Endometrium (tissue), 2 donors: ENCODE measurements at regions not wholly inside any gene's neighbourhood (a gene's known extent, or its start where the extent isn't known, plus 50 kb on each side); places are given as distances from the start of the nearest gene placed in this dataset.
"Not testable (repeated sequence)": the region's sequence is repeated elsewhere in the genome, so short reads cannot be mapped to it uniquely, and the experiment has no call there.

ENCODE experiments used
- FAIRE-seq: peaks from 2 replicates; lab custom pipeline; 2012; peaks lifted over from hg19 to GRCh38; lab: Jason Lieb, UNC
- donor health status: control.
- donor health status: control.

DNA sequence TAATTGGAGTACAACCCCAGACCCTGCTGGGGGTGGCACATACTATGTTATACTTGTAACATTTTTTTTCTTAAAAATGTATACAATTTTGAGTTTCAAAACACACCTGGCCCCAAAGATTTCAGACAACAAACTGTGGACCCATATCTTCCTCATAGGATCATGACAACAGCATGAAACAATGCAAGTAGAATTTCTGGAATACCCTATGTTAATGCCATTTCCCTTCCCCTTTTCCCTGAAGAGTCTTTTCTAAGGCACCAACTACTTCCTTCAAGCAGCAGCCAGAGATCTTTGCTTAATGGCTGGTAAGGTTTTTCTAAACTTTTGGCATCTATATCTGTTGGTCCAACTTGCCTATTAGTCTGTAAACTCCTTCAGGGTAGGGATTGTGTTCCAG lies 99.9 kb upstream of the SERBP1 start:
- no peak for FAIRE-seq

DNA sequence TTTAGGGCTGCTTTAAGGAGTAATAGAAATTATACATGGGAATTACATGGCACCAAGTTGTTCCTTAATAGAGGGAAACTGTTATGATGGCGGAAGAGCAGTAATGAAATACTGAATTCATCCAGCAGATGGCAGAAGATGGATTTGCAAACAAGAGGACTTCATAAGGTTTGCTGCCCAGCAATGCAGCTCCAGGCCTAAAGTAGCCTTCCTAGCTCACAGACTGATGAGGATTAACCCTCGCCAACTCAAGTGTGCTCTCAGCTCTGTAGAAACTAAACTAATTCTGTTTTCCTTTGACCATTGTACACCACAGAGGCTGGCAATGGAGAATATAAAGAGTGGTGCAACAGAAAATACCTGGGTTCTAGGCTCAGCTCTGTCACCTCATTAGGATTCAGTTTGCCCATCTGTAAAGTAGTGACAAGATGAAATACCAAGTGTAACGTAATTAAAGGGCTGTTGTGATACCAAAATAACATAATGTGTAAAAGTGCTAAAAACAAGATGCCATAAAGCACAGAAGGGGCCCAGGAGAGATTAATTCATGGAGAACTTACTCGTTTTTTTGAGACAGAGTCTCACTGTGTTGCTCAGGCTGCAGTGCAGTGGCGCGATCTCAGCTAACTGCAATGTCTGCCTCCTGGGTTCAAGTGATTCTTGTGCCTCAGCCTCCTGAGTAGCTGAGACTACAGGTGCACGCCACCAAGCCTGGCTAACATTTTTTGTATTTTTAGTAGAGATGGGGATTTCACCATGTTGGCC lies 102.4 kb upstream of the SERBP1 start:
- FAIRE-seq: peak; percentile 37

DNA sequence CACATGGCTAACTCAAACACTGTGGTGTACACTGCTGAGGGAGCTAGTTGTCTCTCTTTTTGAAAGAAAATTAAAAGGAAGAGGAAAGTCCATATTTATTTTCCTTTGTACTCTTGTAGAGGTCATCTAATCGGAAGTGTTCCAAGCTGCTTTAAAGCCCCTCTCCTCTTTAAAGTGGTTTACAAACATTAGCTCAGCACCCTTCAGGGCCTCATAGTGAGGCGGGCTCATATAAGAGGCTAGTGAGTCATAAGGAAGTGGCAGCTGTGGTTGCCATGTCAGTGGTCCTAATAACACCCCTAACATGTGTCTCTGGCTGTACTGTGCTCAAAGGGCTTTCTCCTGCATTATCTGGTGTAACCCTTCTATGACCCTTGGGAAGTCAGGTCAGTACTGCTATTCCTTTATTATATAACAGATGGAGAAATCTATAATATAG lies 104.4 kb upstream of the SERBP1 start:
- FAIRE-seq: no peak

DNA sequence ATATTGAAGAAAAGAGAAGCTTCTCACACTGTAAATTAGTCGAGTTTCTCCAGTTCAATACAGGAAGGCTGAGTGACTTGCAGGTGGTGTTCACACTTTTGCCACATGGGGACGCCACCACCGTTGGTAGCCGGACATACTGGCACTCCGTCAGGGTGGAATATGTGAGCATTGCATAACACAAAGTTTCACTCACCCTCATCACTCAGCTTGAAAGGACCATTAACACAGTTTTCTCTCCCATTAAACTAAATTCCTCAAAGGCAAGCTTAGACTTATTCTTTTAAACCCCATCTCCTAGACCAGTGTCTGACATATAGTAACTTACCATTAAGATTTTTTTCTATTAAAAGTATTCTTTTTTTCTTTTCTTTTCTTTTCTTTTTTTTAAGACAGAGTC lies 105.3 kb upstream of the SERBP1 start:
- no peak for FAIRE-seq

DNA sequence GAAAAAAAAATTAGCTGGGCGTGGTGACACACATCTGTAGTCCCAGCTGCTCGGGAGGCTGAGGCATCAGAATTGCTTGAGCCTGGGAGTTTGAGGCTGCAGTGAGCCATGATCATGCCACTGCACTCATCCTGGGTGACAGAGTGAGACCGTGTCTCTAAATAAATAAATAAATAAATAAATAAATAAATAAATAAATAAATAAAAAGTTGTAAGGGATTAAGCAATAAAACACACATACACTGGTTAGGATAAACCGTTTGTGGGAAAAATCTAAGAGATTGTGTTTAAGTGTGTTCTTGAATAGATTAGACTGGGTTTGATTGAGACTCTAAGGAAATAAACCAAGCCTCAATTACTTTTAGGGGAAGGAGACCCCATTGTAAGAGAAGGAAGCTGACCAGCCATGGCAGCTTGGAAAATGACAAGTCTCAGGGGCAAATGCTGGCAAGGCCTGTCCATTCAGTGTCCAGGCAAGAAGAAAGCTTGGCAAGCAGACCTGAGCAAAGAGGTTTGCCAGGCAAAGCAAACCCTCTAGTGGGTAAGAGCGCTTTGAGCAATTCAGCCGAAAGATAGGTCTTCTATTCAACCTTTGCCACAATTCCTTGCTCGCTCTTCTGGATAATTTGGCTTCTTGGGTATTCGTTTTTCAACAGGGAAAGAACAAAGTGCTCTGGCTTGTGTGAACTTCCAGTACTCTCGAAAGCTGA lies 106.9 kb upstream of the SERBP1 start:
- FAIRE-seq: no peak

DNA sequence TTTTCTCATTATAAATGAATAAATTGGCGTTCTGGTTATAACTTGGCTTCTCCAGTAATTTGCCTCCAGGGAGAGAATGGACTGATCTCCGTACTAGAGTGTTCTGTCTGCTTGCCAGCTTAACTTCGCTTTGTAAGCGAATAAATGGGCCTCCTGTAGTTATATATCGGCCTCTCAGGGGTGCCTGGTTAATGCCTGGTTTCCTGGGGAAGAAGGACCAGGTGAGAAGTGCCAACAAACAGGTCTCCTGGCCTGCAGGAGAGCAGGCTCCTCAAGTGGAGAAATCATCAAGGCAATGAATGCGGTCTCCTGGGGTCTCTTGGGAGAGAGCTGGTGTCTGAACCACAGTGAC lies 107.4 kb upstream of the SERBP1 start:
- FAIRE-seq: no peak

DNA sequence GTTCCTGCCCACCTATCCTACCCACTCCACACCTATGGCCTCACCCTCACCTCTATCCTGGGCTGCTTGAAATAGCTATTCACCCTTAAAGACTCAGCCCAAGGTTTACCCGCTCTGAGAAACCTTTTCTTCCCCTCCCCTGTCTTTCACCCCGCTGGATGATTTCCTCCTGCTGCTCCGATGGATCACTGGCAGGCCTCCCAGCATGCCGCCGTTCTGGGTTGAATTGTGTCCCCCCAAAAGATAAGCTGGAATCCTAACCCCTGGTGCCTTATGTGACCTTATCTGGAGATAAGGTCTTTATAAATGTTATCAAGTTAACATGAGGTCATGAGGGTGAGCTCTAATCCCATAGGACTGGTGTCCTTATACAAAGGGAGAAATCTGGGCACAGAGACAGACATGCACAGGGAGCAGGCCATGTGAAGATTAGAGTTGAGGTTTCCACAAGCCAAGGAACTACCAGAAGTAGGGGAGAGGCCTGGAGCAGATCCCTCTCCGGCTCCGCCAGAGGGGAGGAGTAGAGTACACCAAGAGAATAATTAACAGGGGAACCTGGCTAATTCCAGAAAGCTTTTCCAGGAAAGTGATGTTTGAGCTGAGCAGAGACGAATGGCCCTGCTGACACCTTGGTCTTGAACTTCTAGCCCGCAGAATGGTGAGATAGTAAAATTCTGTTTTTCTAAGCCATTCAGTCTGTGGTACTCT lies 110.0 kb upstream of the SERBP1 start:
- FAIRE-seq: no peak

DNA sequence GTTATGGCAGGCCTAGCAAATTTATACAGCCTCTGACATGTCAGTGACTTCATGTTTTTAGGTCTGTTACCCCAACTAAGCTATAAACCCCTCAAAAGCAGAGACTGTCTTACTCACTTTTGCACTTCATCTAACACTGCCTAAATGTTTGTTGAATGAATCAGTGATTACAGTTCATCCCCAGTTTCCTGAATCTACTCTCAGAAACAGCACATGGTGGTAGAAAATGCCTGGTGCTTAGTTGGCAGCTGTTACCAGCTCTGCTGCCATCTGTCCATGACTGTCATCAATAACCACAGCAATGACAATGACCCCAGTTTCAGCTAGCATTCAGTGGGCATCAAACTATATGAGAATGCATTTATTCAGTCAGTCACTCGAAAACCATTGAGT lies 110.5 kb upstream of the SERBP1 start:
- no peak for FAIRE-seq

DNA sequence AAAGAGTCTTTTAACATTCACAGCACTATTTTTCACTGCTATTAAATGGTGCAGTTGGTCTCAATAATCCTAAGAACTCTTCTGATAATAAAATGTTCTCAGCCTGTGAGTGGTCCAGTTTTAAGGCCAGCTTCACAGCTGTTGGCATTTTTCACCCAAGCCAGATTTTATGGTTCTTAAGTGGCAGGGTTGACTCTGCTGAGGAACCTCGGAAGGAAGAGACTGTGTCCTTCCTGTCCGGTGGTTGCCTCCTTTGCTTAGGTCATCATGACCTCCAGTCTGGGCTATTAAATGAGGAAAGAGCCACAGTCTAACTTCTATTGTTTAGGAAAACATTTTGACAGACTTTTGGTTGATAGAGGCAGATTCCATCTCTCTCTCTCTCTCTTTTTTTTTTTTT lies 112.5 kb upstream of the SERBP1 start:
- no peak for FAIRE-seq

DNA sequence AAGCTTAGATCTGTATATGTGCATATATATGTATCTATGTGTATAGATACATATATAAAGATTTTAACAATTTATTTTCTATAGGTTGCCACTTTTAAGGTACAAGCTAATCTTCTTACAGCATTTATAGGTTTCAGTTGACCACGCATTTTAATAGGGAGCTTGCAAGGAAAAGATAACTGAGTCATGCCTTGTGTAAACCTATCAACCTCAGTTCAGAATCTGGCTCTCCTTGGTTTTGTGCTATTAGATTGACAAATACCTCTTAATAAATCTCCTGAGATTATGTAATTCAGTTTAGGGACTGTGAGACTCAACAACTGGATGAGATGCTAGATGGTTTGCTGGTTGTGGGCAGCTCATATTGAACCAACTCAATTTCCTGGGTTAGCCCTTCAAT lies 114.7 kb upstream of the SERBP1 start:
- FAIRE-seq: no peak

DNA sequence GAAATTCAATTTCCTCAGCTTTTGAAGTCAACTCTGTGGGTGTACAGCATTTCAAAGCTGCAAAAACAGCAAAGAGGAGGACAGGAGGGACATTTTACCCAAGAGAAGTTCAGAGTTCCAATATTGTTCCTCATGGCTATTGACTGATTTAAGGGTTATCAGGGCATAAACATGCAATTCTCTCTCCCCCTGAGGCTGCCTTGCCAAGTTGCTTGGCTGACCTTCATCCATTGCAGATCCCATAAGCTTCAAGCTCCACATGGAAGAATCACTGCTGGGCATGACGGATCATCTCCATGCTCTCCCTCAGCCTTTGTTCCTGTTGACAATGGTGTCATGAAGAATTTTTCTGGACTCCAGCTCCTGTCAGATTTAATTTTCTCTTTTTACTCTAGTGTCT lies 115.2 kb upstream of the SERBP1 start:
- no peak for FAIRE-seq

DNA sequence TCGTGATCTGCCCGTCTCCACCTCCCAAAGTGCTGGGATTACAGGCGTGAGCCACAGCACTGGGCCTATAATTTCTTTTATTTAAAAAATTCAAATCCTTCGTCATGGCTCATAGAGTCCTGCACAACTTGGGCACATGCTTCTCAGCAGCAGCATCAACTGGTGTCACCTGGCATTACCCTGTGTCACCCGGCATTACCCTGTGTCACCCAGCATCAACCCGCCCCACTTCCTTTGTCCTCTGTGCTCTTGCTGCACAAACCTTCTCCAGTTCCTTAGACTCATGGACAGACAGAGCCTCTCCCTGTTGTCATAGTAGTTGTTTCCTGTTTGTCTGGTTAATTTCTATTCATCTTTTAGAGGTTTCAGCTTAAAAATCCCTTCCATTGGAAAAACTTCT lies 121.2 kb upstream of the SERBP1 start:
- FAIRE-seq: no peak

DNA sequence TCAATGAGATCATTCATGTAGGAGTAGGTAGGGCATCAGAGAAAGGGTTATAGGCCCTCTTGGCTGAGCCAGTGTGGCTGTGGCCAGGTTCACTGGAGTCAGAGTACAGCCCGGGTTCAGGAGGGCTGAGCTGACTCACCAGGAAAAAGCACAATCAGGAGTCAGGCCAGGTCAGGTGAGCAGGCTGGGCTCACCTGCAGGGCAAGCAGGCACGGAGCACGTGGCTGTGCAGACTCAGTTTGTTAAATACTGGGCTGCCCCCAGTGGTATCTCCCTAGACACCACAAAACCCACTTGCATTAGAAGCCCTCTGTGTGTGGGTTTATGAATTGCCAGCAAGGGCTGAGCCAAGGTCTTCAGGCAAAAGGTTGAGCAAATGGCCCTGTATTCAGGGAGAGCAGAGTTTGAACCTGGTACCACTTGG lies 122.1 kb upstream of the SERBP1 start:
- no peak for FAIRE-seq

DNA sequence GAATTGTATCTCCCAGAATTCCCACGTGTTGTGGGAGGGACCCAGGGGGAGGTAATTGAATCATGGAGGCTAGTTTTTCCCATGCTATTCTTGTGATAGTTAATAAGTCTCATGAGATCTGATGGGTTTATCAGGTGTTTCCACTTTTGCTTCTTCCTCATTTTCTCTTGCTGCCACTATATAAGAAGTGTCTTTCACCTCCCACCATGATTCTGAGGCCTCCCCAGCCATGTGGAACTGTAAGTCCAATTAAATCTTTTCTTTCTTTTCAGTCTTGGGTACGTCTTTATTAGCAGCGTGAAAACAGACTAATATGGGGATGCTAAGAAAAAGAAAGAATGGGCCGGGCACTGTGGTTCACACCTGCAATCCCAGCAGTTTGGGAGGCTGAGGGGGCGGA lies 124.0 kb upstream of the SERBP1 start:
- not testable (repeated sequence) for FAIRE-seq

DNA sequence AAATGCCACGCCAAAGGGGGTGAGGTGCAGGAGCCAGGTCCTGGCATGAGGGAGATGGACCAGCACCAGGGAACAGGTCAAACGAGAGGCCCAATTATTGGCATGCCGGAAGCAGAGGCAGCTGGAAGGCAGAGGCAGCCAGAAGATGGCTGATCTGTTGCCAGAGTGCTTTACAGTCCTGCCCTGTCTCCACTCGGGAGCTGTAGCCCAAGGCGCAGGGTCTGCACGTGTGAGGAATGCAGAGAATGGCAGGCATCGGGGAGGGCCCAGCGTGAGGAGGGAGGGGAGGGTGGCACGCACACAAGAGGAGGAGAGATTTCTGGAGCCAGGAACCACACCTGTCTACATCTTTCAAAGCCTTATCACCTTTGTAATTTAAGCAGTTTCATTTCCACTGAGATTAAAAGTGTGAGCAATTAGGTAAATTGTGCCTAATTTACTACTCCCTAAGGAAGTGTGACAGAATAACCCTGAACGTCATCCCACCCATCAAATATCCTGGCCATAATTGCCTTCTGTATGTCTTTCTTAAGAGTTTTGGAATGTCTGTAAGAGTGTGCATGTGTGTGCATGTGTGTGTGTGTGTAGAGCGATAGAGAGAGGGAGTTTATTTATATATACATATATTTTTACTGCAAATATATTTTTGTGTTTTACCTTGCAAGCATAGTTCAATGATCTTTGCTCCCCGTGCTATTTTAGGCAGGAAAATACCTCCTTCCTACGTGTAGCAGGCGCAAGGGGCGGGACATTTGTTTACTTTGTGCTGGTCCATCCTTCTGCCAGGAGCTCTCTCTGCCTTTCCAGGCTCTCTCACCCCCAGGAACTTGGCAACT lies 125.5 kb upstream of the SERBP1 start:
- FAIRE-seq: no peak

DNA sequence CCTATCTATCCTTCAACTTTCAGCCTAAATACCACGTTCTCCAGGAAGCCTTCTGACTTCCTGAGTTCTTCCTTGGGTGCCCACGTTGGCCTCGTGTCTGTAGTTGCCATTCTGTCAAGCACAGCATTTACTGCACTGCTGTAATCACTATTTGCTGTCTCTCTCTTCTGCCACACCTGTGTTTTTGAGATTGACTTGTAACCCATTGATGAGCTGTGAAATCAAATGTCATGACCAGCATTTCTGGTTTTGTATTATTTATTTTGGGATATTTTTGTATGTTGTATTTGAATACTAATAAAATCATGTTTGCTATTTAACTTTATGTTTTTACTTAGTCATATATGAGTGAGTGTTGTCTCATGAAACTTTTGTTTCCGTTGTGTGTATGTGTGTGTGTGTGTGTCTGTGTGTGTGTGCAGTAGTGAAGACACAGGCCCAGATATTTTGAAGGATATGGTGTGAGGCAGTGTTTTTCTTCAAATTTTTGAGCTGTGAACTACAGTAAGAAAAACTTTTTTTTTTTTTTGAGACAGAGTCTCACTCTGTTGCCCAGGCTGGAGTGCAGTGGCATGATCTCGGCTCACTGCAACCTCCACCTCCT lies 126.2 kb upstream of the SERBP1 start:
- FAIRE-seq: no peak

DNA sequence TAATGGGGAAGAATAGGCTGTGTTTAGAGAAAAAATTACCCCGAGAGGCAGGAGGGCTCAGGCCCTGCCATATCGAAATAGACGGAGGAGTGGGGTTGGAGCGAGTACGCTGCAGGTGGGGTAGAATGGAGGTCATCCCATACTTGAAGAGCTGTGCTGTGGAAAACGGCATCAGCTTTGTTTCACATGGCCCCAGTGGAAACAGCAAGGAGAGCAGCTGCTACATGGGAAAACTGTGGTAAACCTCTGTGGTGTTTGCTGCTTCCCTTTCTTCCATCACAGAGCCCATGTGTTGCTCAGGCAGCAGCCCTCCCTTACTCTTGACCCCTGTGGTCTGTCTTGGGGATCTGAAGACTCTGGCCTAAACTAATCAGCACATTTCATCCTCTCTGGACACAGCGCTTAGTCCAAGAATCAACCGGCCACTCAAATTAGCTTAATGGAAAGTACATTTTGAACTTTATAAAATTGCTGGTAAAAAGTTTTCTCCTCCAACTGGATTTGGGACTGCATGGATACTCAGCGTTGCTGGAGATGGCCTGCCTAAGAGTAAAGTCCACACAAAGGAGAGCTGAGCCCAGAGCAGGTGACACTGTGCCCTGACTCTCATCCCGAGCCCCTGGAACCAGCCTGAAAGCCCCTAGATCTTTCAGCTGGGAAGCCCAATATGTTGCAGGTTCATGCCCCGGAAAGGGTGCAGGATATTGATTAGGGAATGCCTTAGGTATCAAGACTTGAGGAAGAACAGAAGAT lies 127.1 kb upstream of the GADD45A start:
- FAIRE-seq: no peak

DNA sequence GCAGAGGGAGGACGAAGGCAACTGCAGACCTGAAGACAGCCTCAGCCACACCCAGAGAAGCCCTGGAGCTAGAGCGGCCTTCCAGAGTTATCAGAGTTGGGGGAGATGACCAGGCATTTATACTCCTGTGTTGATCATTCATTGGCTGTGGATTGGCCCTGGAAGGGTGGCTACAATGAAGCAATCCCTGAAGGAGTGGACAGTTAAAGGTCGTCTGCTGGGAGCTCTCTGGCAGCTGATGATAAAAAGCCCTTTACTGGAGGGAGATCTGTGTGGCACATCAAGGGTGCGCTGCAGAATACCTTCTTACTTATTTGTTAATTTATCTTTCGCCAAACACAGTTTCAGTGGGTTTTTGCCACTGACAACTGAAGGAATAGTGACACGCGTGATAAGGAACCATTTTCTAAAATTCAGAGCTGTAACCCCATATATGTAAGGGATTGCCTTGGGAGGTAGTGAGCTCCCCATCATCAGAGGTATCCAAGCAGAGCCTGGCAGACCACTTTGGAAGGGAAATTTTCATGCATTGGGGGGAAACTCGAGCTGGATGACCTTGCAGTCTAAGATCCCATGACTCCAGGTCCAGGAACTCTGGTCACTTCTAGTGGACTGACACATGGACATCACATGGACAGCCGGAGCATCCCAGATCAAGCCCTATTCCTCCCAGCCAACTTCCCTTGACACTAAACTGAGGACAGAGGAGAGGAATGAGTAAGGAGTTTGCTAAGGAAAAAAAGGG lies 126.4 kb upstream of the GADD45A start:
- FAIRE-seq: no peak

DNA sequence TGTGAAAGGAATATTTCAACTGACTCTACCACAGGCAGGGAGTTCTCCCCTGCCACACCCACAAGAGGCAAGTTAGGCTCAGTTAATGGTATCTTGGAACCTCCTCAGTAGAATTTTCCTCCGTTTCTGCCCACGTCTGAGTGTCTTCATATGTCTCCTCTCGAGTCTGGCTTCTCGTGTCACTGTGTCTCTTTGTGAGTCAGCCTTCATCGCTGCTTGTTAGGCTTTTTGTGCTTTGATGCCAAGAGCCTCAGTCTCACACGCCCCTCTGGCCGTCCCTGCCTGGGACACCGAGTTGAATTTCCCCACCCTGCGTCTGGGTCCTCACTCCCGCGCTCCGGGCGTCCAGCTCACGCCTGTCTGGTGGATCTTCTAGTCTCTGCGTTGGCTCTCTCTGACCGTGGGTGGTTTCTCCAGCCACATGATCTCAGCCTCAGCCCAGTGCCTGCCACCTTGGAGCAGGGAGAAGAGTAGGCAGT lies 125.7 kb upstream of the GADD45A start:
- FAIRE-seq: no peak

DNA sequence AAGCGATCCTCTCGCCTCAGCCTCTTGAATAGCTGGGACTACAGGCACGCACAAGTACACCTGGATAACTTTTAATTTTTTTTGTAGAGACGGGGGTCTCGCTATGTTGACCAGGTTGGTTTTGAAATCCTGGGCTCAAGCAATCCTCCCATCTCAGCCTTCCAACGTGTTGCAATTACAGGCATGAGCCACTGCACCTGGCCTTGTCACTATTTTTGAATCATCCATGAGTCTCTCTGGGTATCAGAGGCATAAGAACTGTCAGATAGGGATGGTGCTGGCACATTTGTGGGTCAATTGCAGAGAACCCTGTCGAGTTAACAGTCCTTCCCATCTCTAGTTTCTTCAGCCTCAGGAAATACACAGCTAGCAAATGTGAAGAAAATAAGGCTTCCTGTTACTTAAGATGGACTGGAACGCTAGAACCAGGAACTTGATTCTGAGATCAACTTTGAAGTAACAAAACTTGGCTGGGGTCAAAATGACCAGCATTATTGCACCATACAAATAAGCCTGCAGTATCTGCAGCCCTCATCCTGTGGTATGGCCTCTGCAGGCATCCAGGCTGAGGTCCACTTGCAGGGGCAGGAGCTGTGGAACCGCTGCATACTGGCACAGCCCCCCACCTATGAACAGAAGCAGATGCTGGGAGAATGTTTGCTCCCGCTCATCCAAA lies 124.3 kb upstream of the GADD45A start:
- no peak for FAIRE-seq
